Esophagus (tissue), 2 donors: ENCODE measurements at regions not wholly inside any gene's neighbourhood (a gene's known extent, or its start where the extent isn't known, plus 50 kb on each side); places are given as distances from the start of the nearest gene placed in this dataset.

Experiments used
- H3K27ac ChIP-seq, 2 donors: one replicate each; pipeline ENCODE4 v1.5.1; 2013; ENCODE audit warnings: low read depth in 2 of 2, mild to moderate bottlenecking in 2 of 2, inconsistent platforms in 1 of 2, low read length in 1 of 2, moderate library complexity in 1 of 2
- H3K27me3 ChIP-seq, 2 donors: one replicate each; pipeline ENCODE4 v1.6.1; 2013; ENCODE audit warnings: low read length in 2 of 2, control low read depth in 1 of 2, mild to moderate bottlenecking in 1 of 2; ENCODE audit not compliant: insufficient read depth in 2 of 2, control insufficient read depth in 1 of 2
- H3K36me3 ChIP-seq, 2 donors: one replicate each; pipeline ENCODE4 v1.6.1; 2013; ENCODE audit warnings: low read length in 1 of 2; ENCODE audit not compliant: control insufficient read depth in 2 of 2, insufficient read depth in 2 of 2
- H3K4me1 ChIP-seq, 2 donors: one replicate each; pipeline ENCODE4 v1.6.1; 2013; ENCODE audit warnings: low read length in 1 of 2; ENCODE audit not compliant: control insufficient read depth in 2 of 2, insufficient read depth in 2 of 2
- H3K4me3 ChIP-seq, 2 donors: one replicate each; pipeline ENCODE4 v1.5.1; 2013; ENCODE audit warnings: low read length in 2 of 2, mild to moderate bottlenecking in 2 of 2, low read depth in 1 of 2, moderate library complexity in 1 of 2
- H3K9me3 ChIP-seq, 2 donors: one replicate each; pipeline ENCODE4 v1.6.1; 2013; ENCODE audit warnings: mild to moderate bottlenecking in 2 of 2, low read depth in 1 of 2, low read length in 1 of 2, moderate library complexity in 1 of 2; ENCODE audit not compliant: control insufficient read depth in 2 of 2, insufficient read depth in 1 of 2
- WGBS, 2 donors: extraction: QIAGEN DNeasy Blood & Tissue Kit; methylation state at CpG; one replicate each; pipeline ENCODE4 v1.1.7; 2013; 5-methylcytosine and 5-hydroxymethylcytosine counted together
- donor health status: healthy with polysubstance abuse.
- donor health status: Bipolar disorder and iron deficiency.

DNA sequence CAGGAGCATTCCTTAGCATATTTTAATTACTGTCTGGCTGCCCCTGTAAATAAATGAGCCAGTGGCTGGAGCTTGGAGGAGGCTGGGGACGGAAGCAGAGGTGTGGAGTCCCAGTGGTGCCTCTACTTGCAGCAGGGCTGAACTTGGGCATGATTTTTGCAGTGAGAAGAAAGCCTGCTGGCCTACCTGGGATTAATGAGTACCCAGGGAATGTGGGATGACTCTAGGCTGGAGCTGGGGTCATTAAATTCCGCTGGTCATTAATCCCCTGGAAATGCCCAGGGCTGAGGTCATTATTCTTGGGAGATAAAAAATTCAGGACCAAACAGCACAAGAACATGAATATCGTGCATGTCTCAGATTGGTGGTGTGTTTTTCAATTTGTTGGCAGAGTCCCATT lies 753.3 kb downstream of the VRK1 start:
- no peaks in the 10 kb centered on the region for H3K4me1 ChIP-seq
- H3K36me3 ChIP-seq, result no peaks in the 10 kb centered on the region
- no peaks in the 10 kb centered on the region for H3K27me3 ChIP-seq
- 75 to 77% methylated on average over 3 of the region's 3 CpGs for WGBS, 2 donors
- no peak overlapping the region for H3K4me3 ChIP-seq
- H3K27ac ChIP-seq, result no peak overlapping the region
- no peaks in the 10 kb centered on the region for H3K9me3 ChIP-seq

DNA sequence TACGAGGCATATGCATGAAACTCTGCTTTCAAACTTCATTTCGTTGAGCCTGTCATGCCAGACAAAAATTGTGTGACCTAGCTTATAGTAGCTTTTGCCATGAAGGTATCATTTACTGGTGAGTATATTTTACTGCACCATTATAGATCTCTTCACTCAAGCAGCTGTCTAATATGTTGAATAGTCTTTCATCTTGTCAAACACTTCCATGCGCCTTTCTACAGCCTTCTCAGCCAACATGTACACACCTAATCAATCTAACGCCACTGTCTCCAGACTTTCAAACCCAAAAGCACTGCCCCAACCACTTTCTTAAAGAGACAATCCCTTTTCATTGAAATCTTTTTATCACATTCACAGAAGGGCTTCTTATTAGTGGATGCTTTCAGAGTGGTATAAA lies 757.4 kb downstream of the VRK1 start:
- Histone ChIP-seq H3K36me3 (no peaks in the 10 kb centered on the region), H3K4me1 (no peaks in the 10 kb centered on the region), H3K4me3 (no peak overlapping the region), H3K27ac (no peak overlapping the region), H3K27me3 (no peaks in the 10 kb centered on the region), H3K9me3 (peaks cover 0 to 2% of the 10 kb centered on the region in 2 donors)
- 52 to 54% methylated on average over 4 of the region's 4 CpGs for WGBS, 2 donors

DNA sequence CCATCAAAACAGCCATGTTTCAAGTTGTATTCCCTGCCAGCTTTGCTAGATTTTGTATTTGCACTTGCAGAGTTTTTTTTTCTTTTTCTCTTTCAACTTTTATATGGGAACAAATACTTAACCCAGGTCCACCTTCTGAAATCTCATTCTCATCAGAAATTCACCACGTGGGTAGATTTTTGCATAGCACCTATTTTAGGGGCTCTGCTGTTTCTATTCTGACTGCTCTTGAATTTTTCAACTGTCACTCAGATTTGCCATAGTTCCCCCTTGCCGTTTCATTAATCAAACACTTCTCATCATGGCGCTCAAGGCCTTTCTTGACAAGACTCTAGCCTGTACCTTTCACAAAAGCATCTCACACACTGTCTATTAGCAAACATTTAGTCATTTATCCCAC lies 767.2 kb downstream of the VRK1 start:
- Histone ChIP-seq H3K4me3 (no peak overlapping the region), H3K4me1 (peaks cover 0 to 2% of the 10 kb centered on the region in 2 donors), H3K36me3 (no peaks in the 10 kb centered on the region), H3K27ac (no peak overlapping the region), H3K27me3 (no peaks in the 10 kb centered on the region), H3K9me3 (no peaks in the 10 kb centered on the region)
- 64 to 65% methylated on average over 3 of the region's 3 CpGs for WGBS, 2 donors

DNA sequence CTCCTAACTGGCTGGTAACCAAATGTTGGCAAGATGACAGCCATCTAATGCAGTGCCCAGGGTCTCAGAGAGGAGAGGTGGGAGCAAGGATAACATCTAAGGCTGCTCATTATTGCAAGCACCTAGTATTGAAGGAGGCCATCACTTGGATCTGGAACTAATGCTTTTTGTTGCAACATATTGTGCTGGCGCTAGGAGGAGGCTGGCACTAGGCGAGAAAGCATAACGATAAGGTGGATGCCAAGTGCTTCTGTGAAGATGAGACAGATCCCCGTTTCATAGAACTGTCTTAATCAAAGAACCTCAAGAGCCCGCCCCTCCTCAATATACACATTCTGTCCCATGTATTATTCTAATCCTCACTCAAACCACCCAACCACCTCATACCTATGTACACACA lies 774.0 kb downstream of the VRK1 start:
- Histone ChIP-seq H3K27me3 (no peaks in the 10 kb centered on the region), H3K4me1 (no peaks in the 10 kb centered on the region), H3K4me3 (no peak overlapping the region), H3K9me3 (no peaks in the 10 kb centered on the region), H3K36me3 (no peaks in the 10 kb centered on the region), H3K27ac (no peak overlapping the region)
- 86 to 91% methylated on average over 5 of the region's 5 CpGs for WGBS, 2 donors

DNA sequence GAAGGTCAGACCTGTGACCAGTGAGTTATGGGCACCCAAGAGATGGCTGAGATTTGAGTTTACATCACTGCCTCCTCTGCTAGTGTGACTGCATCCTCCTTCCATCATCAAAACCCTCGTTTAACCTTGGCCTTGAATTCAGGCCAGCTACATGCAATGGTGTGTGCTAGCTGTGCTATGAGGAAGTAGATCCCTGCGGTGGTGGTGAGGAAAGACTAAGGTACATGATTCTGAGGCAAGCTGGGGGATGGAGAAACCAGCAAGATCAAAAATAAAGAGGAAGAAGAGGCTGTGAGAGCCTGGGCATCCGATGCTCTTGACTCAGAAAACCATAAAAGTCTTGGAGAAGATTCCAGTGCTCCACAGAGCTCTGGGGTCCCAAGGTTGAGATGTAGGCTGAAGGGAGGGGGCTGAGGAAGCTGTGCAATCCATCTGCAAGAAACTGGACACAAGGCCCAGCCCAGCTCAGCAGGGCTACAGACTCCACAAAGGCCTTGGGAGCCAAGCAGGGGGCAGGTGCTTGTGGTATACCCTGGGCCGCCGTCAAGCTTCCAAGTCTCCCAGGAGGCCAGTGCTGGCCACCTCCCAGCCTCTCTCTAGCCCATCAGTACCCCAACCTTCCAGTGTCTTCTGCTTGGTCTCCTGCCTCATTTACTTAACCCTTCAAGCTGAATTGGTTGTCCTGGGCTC lies 774.8 kb downstream of the VRK1 start:
- Histone ChIP-seq H3K4me3 (no peak overlapping the region), H3K27ac (no peak overlapping the region), H3K36me3 (no peaks in the 10 kb centered on the region), H3K27me3 (no peaks in the 10 kb centered on the region), H3K9me3 (no peaks in the 10 kb centered on the region), H3K4me1 (no peaks in the 10 kb centered on the region)
- 69 to 77% methylated on average over 5 of the region's 5 CpGs for WGBS, 2 donors

DNA sequence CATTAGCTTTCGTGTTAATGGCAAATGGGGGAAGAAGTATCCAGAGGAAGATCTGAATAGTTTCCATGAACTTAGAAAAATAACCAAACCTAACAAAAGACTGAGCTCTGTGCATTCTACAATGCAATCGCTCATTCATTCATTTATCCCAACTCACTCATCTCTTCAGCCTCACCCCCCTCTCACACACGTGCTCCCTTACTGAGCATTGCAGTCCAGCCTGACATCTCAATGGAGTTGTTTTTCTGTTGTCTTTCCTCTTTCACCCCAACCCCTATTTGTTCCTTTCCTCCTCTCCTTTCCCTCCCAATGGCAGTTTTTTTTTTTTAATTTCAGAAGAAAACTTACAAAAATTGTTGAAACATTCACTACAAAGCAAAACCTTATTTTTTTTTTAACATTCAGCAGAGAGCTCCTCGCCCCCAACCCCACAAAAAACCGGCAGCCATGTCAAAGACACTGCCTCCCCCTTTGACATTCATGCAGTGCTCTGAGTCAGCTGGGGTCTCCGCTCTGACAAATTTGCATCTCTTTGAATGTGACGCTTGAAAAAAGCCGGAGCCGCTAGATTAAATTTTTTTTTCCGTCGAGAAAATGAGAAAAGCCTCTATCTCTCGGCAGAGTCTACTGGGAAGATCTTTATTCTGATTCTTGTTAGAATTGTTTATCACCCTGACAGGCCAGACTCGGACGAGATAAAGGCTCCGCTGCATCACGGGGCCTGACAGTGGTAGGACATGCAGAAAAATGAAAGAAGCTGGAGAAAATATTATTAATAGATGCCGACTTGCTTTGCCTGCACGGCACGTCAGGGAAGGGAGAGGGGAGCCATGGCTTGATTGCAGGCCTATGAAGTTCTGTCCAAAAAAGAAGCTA lies 775.6 kb downstream of the VRK1 start:
- Histone ChIP-seq H3K9me3 (no peaks in the 10 kb centered on the region), H3K36me3 (no peaks in the 10 kb centered on the region), H3K4me1 (no peaks in the 10 kb centered on the region), H3K27ac (no peak overlapping the region), H3K4me3 (no peak overlapping the region), H3K27me3 (no peaks in the 10 kb centered on the region)
- WGBS, 2 donors, result 59 to 63% methylated on average over 19 of the region's 19 CpGs

DNA sequence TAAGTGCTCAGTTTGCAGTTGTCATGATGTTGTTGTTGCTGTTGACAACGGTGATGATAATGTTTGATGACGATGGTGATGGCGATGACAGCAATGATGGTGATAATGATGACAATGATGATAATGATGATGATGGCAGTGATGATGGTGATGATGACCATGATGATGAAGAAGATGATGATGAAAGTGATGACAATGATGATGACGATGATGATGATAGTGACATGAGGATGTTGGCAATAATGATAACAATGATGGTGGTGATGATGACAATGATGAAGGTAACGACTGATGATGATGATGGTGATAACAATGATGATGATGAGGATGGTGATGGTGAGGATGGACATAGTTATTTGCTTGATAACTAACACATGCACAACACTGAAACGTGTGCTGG lies 778.5 kb downstream of the VRK1 start:
- Histone ChIP-seq H3K4me1 (no peaks in the 10 kb centered on the region), H3K27ac (no peak overlapping the region), H3K9me3 (no peaks in the 10 kb centered on the region), H3K27me3 (no peaks in the 10 kb centered on the region), H3K4me3 (no peak overlapping the region), H3K36me3 (no peaks in the 10 kb centered on the region)
- 85 to 89% methylated on average over 6 of the region's 6 CpGs for WGBS, 2 donors

DNA sequence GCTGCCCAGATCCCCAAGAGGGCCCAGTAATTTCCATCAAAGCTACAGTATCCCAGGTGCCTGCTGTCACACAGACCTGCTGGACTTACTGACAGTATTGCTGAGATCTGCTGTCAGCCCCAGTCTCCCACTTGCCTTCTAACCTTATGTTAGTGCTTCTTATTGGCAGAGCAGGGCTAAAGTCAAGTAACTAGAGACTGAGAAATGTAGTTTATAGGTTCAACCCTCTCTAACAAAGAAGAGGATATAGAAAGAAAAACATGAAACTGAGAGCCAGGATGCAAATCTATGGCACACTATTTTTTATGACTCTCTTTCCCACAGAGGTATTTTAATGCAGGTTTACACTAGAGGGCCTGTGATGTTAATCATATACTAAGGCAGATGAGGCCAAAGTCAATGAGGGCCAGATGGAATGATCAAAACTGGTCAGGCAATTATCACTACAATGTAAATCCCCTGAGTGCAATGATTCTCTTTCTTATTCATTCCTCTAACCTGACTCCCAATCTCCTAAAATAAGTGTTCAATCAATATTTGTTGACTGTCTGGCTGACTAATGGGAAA lies 781.9 kb downstream of the VRK1 start:
- Histone ChIP-seq H3K4me1 (no peaks in the 10 kb centered on the region), H3K9me3 (no peaks in the 10 kb centered on the region), H3K4me3 (no peak overlapping the region), H3K27ac (no peak overlapping the region), H3K27me3 (no peaks in the 10 kb centered on the region), H3K36me3 (no peaks in the 10 kb centered on the region)

DNA sequence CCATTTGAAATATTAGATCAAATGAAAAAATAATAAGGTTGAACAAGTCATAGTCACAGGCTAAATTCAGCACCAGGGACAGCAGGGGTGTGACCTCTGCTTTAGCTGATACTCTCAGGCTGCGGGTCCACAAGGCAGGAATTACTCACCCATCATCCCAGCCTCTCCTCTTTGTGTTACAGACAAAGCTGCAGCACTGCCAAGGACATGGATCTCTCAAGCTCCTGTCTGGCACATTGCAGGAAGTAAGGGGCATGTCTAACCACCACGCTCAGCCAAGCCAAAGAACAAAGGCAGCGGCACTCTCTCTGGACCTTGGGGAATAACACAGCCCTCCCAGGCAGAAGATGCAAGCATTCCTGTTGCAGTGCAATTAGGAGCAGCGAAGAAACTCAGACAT lies 783.8 kb downstream of the VRK1 start:
- Histone ChIP-seq H3K4me3 (no peak overlapping the region), H3K9me3 (no peaks in the 10 kb centered on the region), H3K27ac (no peak overlapping the region), H3K36me3 (no peaks in the 10 kb centered on the region), H3K4me1 (no peaks in the 10 kb centered on the region), H3K27me3 (no peaks in the 10 kb centered on the region)
- WGBS, 2 donors, result 47 to 52% methylated on average over 4 of the region's 4 CpGs
